HG03354 (cell line): ENCODE measurements at regions not wholly inside any gene's neighbourhood (a gene's known extent, or its start where the extent isn't known, plus 50 kb on each side); places are given as distances from the start of the nearest gene placed in this dataset.

ENCODE experiments used
- ATAC-seq: cut with Tn5 transposase; IDR thresholded peaks from one replicate; pipeline ENCODE4 v1.9.1; 2021; ENCODE audit warnings: mild to moderate bottlenecking; ENCODE audit not compliant: unreplicated experiment, poor library complexity, severe bottlenecking

- ATAC-seq = no peak
These were observed 90.2 kb downstream of the LINGO1 start for GRCh38 chr15:77542491-77543001.

- no peak for ATAC-seq
These were observed 91.1 kb downstream of the LINGO1 start for GRCh38 chr15:77541421-77542181.

- no peak for ATAC-seq
These were observed 92.2 kb downstream of the LINGO1 start for GRCh38 chr15:77540312-77541060.

- ATAC-seq = no peak
These were observed 93.8 kb downstream of the LINGO1 start for GRCh38 chr15:77538793-77539497.

- peak; percentile 80 for ATAC-seq
These were observed 94.7 kb downstream of the LINGO1 start for GRCh38 chr15:77538027-77538451.

GRCh38 chr15:77537006-77537405 lies 95.7 kb downstream of the LINGO1 start:
- no peak for ATAC-seq

GRCh38 chr15:77535845-77536244 lies 96.9 kb downstream of the LINGO1 start:
- no peak for ATAC-seq
